Fibroblast of the conjunctiva (primary cell): ENCODE measurements at regions not wholly inside any gene's neighbourhood (a gene's known extent, or its start where the extent isn't known, plus 50 kb on each side); places are given as distances from the start of the nearest gene placed in this dataset.
"Not testable (repeated sequence)": the region's sequence is repeated elsewhere in the genome, so short reads cannot be mapped to it uniquely, and the experiment has no call there.

Experiments used
- DNase-seq: peaks from one replicate; pipeline ENCODE4 v3.0.0-alpha.2; 2010; ENCODE audit warnings: low read depth

GRCh38 chr12:127043731-127044130 lies 1223.2 kb upstream of the TMEM132C start:
- no peak for DNase-seq

- no peak for DNase-seq
Measured at GRCh38 chr12:127044836-127045235, 1222.1 kb upstream of the TMEM132C start.

GRCh38 chr12:127046467-127046866 lies 1220.5 kb upstream of the TMEM132C start:
- no peak for DNase-seq

- DNase-seq, result no peak
Measured at GRCh38 chr12:127048057-127048456, 1218.9 kb upstream of the TMEM132C start.

GRCh38 chr12:127048525-127048924 lies 1218.4 kb upstream of the TMEM132C start:
- not testable (repeated sequence) for DNase-seq

- DNase-seq, result no peak
Measured at GRCh38 chr12:127051139-127051538, 1215.8 kb upstream of the TMEM132C start.

GRCh38 chr12:127052511-127053232 lies 1214.3 kb upstream of the TMEM132C start:
- DNase-seq, result no peak

- no peak for DNase-seq
Measured at GRCh38 chr12:127054531-127054930, 1212.4 kb upstream of the TMEM132C start.

- DNase-seq, result no peak
Measured at GRCh38 chr12:127060310-127060847, 1206.6 kb upstream of the TMEM132C start.

GRCh38 chr12:127060933-127061332 lies 1206.0 kb upstream of the TMEM132C start:
- DNase-seq, result no peak

- no peak for DNase-seq
Measured at GRCh38 chr12:127063339-127064072, 1203.5 kb upstream of the TMEM132C start.

GRCh38 chr12:127064207-127064606 lies 1202.8 kb upstream of the TMEM132C start:
- DNase-seq, result no peak

- DNase-seq, result no peak
Measured at GRCh38 chr12:127065595-127065994, 1201.4 kb upstream of the TMEM132C start.

GRCh38 chr12:127070515-127071157 lies 1196.3 kb upstream of the TMEM132C start:
- DNase-seq, result no peak

- no peak for DNase-seq
Measured at GRCh38 chr12:127074161-127074560, 1192.8 kb upstream of the TMEM132C start.

- DNase-seq, result no peak
Measured at GRCh38 chr12:127075981-127076380, 1191.0 kb upstream of the TMEM132C start.

GRCh38 chr12:127077262-127078045 lies 1189.5 kb upstream of the TMEM132C start:
- no peak for DNase-seq

GRCh38 chr12:127078577-127079350 lies 1188.2 kb upstream of the TMEM132C start:
- no peak for DNase-seq

GRCh38 chr12:127079636-127080035 lies 1187.3 kb upstream of the TMEM132C start:
- no peak for DNase-seq

- DNase-seq, result no peak
Measured at GRCh38 chr12:127081058-127081457, 1185.9 kb upstream of the TMEM132C start.
